Stomach (tissue), 8 donors: ENCODE measurements at regions not wholly inside any gene's neighbourhood (a gene's known extent, or its start where the extent isn't known, plus 50 kb on each side); places are given as distances from the start of the nearest gene placed in this dataset.

Experiments used
- DNase-seq, 2 donors: peaks; one replicate each; pipeline versions ENCODE4 v3.0.0 to v3.0.0-alpha.2; 2013 to 2019
- H3K27ac ChIP-seq, 5 donors: fragments of 200-600 bp in 4 of 5; sonication (generic) in 4 of 5; one replicate each; pipeline ENCODE4 v1.5.1; 2013 to 2019; ENCODE audit warnings: mild to moderate bottlenecking in 1 of 5, moderate library complexity in 1 of 5
- H3K27me3 ChIP-seq, 3 donors: fragments of 200-600 bp; sonication (generic); one replicate each; pipeline ENCODE4 v1.5.1; 2017 to 2019; ENCODE audit warnings: mixed run types in 1 of 3
- H3K36me3 ChIP-seq, 4 donors: fragments of 200-600 bp; sonication (generic); 1 replicate in 3 of 4; 2 replicates in 1 of 4; pipeline ENCODE4 v1.5.1; 2016 to 2019
- H3K4me1 ChIP-seq, 4 donors: fragments of 200-600 bp; sonication (generic); one replicate each; pipeline ENCODE4 v1.5.1; 2016 to 2019
- H3K4me3 ChIP-seq, 4 donors: fragments of 200-600 bp; sonication (generic) in 3 of 4; one replicate each; pipeline ENCODE4 v1.5.1; 2016 to 2019; ENCODE audit warnings: mild to moderate bottlenecking in 1 of 4
- H3K9me3 ChIP-seq, 4 donors: fragments of 200-600 bp; sonication (generic); one replicate each; pipeline ENCODE4 v1.5.1; 2016 to 2019
- EP300 ChIP-seq: sonication (generic); formaldehyde crosslinking; IDR thresholded peaks from one replicate; pipeline ENCODE4 v1.6.1; 2017; ENCODE audit warnings: antibody characterized with exemption
- POLR2A ChIP-seq, 4 donors: fragments of 450-650 bp; IDR thresholded peaks; one replicate each; pipeline ENCODE4 v1.6.1; 2016; ENCODE audit warnings: antibody characterized with exemption in 4 of 4, control low read depth in 2 of 4, mild to moderate bottlenecking in 1 of 4, moderate library complexity in 1 of 4
- POLR2AphosphoS5 ChIP-seq, 3 donors: sonication (generic); formaldehyde crosslinking; IDR thresholded peaks; one replicate each; pipeline ENCODE4 v1.6.1; 2016; ENCODE audit warnings: antibody characterized with exemption in 3 of 3
- WGBS, 5 donors: extraction: QIAGEN DNeasy Blood & Tissue Kit in 3 of 5; methylation state at CpG; one replicate each; pipeline versions ENCODE4 v1.1.5 to v1.1.7; 2013 to 2018; 5-methylcytosine and 5-hydroxymethylcytosine counted together
- intact Hi-C: fragments of 100-400 bp; cut with DNase I; formaldehyde crosslinking; loops from one replicate; pipeline ENCODE4 v1.15.1; 2023; ENCODE audit warnings: low total_unique reads
- TF ChIP-seq, protein P1 (sequence below), 7 experiments: fragments of 450-650 bp in 4 of 7; fragments of 200-600 bp in 3 of 7; sonication (generic) in 3 of 7; IDR thresholded peaks; one replicate each; pipeline ENCODE4 v1.5.1; 2016 to 2019; ENCODE audit warnings: antibody characterized with exemption in 7 of 7, control low read depth in 2 of 7, mild to moderate bottlenecking in 1 of 7
- donor health status: healthy with polysubstance abuse.
- donor health status: Bipolar disorder and iron deficiency.
- donor health status: healthy.

GRCh38 chrX:40165206-40165605 is 67.4 kb upstream of the BCOR start:
- no peaks in the 10 kb centered on the region for H3K36me3 ChIP-seq
- no peak for DNase-seq
- 60 to 94% (median 89%) methylated on average over 5 of the region's 5 CpGs for WGBS, 5 donors
- H3K4me1 ChIP-seq, result peaks cover 0 to 36% (median 25%) of the 10 kb centered on the region in 4 donors
- no peak for TF ChIP-seq EP300
- TF ChIP-seq POLR2A (IDR thresholded peaks at IDR 0.05), result no peak
- TF ChIP-seq, protein P1, sequence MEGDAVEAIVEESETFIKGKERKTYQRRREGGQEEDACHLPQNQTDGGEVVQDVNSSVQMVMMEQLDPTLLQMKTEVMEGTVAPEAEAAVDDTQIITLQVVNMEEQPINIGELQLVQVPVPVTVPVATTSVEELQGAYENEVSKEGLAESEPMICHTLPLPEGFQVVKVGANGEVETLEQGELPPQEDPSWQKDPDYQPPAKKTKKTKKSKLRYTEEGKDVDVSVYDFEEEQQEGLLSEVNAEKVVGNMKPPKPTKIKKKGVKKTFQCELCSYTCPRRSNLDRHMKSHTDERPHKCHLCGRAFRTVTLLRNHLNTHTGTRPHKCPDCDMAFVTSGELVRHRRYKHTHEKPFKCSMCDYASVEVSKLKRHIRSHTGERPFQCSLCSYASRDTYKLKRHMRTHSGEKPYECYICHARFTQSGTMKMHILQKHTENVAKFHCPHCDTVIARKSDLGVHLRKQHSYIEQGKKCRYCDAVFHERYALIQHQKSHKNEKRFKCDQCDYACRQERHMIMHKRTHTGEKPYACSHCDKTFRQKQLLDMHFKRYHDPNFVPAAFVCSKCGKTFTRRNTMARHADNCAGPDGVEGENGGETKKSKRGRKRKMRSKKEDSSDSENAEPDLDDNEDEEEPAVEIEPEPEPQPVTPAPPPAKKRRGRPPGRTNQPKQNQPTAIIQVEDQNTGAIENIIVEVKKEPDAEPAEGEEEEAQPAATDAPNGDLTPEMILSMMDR (IDR thresholded peaks at IDR 0.05), result no peak
- TF ChIP-seq POLR2AphosphoS5 (IDR thresholded peaks at IDR 0.05), result no peak
- peaks cover 0 to 27% (median 8%) of the 10 kb centered on the region in 3 donors for H3K27me3 ChIP-seq
- H3K27ac ChIP-seq, result no peak overlapping the region
- H3K4me3 ChIP-seq, result no peak overlapping the region
- no peaks in the 10 kb centered on the region for H3K9me3 ChIP-seq
- intact Hi-C loops, result no loop called here

DNA sequence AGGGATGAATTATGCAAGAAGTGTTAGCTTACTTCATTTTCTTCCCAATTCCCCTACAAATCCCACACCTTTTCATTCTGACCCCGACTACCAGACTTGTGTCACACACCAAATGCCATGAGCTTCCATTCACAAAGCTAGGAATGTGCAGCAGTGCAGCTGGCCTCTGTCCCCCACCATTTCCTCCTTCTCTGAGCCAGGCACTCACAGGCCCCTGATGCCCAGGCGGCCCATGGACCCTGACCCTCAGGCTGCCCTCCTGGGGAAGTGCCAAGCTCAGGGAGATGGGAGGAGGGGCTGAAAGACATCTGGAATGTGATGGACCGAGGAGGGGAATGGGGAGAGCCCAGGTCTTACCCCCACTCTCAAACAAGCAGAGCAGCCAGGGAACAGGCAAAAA is 67.0 kb upstream of the BCOR start:
- TF ChIP-seq, protein P1 (IDR thresholded peaks at IDR 0.05), result no peak
- no peak for TF ChIP-seq POLR2A (IDR thresholded peaks at IDR 0.05)
- TF ChIP-seq EP300, result no peak
- no peak for TF ChIP-seq POLR2AphosphoS5 (IDR thresholded peaks at IDR 0.05)
- Histone ChIP-seq H3K4me1 (peaks cover 0 to 32% (median 23%) of the 10 kb centered on the region in 4 donors), H3K27ac (no peak overlapping the region), H3K9me3 (no peaks in the 10 kb centered on the region), H3K4me3 (no peak overlapping the region), H3K27me3 (peaks cover 0 to 22% (median 3%) of the 10 kb centered on the region in 3 donors), H3K36me3 (no peaks in the 10 kb centered on the region)
- 44 to 83% (median 82%) methylated on average over 3 of the region's 3 CpGs for WGBS, 5 donors
- DNase-seq, result no peak
- intact Hi-C loops, result no loop called here

- Histone ChIP-seq H3K27ac (peak overlapping the region; percentile 72 to 85 (median 82)), H3K4me3 (peak overlapping the region; percentile 37 to 49 (median 44)), H3K9me3 (no peaks in the 10 kb centered on the region), H3K27me3 (peaks cover 0 to 38% (median 11%) of the 10 kb centered on the region in 3 donors), H3K36me3 (no peaks in the 10 kb centered on the region), H3K4me1 (peaks cover 0 to 47% (median 36%) of the 10 kb centered on the region in 4 donors)
- peak in 1 of 2 donors; percentile 82 for DNase-seq
- 2 to 7% (median 4%) methylated on average over 8 to 56 of the region's 68 CpGs for WGBS, 5 donors
- TF ChIP-seq, protein P1 (IDR thresholded peaks at IDR 0.05), result peak in 3 of 7 experiments; percentile 9 to 66 (median 52)
- no peak for TF ChIP-seq POLR2AphosphoS5 (IDR thresholded peaks at IDR 0.05)
- intact Hi-C loops, result loop anchor here (10.0 kb wide), 1 partner anchor 63 kb away; the partner anchor contains the start of gene BCOR
Observed at GRCh38 chrX:40158036-40158706, 60.4 kb upstream of the BCOR start.

- no peaks in the 10 kb centered on the region for H3K9me3 ChIP-seq
- no peak for DNase-seq
- peaks cover 0 to 53% (median 42%) of the 10 kb centered on the region in 4 donors for H3K4me1 ChIP-seq
- H3K4me3 ChIP-seq, result peak overlapping the region; percentile 37 to 49 (median 44)
- H3K27ac ChIP-seq, result peak overlapping the region; percentile 72 to 85 (median 82)
- peaks cover 0 to 46% (median 14%) of the 10 kb centered on the region in 3 donors for H3K27me3 ChIP-seq
- TF ChIP-seq, protein P1 (IDR thresholded peaks at IDR 0.05), result no peak
- no peak for TF ChIP-seq POLR2AphosphoS5 (IDR thresholded peaks at IDR 0.05)
- no peak for TF ChIP-seq EP300
- TF ChIP-seq POLR2A (IDR thresholded peaks at IDR 0.05), result no peak
- H3K36me3 ChIP-seq, result no peaks in the 10 kb centered on the region
- 42 to 87% (median 77%) methylated on average over 12 to 15 of the region's 15 CpGs for WGBS, 5 donors
- intact Hi-C loops, result loop anchor here (10.0 kb wide), 1 partner anchor 63 kb away; the partner anchor contains the start of gene BCOR
Observed at GRCh38 chrX:40157228-40158035, 59.7 kb upstream of the BCOR start.
